ENCODE measurements at regions not wholly inside any gene's neighbourhood (a gene's known extent, or its start where the extent isn't known, plus 50 kb on each side); places are given as distances from the start of the nearest gene placed in this dataset.

- TF ChIP-seq, protein P1, sequence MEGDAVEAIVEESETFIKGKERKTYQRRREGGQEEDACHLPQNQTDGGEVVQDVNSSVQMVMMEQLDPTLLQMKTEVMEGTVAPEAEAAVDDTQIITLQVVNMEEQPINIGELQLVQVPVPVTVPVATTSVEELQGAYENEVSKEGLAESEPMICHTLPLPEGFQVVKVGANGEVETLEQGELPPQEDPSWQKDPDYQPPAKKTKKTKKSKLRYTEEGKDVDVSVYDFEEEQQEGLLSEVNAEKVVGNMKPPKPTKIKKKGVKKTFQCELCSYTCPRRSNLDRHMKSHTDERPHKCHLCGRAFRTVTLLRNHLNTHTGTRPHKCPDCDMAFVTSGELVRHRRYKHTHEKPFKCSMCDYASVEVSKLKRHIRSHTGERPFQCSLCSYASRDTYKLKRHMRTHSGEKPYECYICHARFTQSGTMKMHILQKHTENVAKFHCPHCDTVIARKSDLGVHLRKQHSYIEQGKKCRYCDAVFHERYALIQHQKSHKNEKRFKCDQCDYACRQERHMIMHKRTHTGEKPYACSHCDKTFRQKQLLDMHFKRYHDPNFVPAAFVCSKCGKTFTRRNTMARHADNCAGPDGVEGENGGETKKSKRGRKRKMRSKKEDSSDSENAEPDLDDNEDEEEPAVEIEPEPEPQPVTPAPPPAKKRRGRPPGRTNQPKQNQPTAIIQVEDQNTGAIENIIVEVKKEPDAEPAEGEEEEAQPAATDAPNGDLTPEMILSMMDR (conservative IDR thresholded peaks at IDR 0.05; ENCODE audit: low read depth, low read length), result no peak
- no peak for TF ChIP-seq EZH2 (IDR thresholded peaks at IDR 0.05; ENCODE audit: borderline replicate concordance, low read depth, low read length, poor library complexity, severe bottlenecking)
Measured at GRCh38 chr4:8701126-8702019, 108.8 kb downstream of the CPZ start.

All from A673 (cell line).